NCI-H1417 (cell line): ENCODE measurements at regions not wholly inside any gene's neighbourhood (a gene's known extent, or its start where the extent isn't known, plus 50 kb on each side); places are given as distances from the start of the nearest gene placed in this dataset.

Experiments
- DNase-seq, 3 experiments: peaks; one replicate each; lab custom pipeline; 2025; lab: John Stamatoyannopoulos, UW

DNA sequence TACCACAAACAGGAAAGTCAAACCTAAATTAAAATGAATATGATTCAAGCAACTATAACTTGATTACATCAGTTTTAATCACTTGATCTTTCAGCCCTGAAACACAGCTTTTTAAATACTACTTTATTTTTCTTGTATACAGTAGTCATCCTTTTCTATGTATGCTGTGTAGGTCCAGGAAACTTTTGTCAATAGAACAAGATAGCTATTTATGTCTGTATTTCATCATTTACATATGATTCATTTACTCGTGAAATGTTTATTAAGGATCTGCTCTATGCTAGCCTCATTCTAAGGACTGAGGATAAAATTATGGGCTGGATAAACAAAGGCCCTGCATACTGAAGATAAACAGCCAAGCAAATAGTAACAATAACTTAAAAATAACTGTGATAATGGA is 930.2 kb downstream of the TFAP2A start:
- DNase-seq, result no peak

DNA sequence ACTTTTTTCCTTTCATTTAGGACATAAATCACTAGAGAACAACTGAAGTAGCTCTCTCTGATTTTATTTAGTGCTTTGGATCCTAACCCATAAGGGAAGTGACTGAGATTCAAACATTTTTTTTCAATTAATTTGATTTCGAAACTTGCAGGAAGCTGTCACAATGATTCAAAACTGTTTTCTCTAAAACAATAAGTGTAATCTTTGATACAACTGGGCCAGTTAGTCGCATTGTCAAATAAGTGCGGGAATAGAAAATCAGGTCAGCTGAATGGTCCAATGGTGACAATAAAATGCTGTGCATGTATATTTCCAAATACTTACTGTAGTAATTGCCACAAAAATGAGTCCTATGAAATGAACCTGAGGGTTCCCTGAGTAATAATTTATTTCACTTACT is 930.8 kb downstream of the TFAP2A start:
- DNase-seq, result no peak

DNA sequence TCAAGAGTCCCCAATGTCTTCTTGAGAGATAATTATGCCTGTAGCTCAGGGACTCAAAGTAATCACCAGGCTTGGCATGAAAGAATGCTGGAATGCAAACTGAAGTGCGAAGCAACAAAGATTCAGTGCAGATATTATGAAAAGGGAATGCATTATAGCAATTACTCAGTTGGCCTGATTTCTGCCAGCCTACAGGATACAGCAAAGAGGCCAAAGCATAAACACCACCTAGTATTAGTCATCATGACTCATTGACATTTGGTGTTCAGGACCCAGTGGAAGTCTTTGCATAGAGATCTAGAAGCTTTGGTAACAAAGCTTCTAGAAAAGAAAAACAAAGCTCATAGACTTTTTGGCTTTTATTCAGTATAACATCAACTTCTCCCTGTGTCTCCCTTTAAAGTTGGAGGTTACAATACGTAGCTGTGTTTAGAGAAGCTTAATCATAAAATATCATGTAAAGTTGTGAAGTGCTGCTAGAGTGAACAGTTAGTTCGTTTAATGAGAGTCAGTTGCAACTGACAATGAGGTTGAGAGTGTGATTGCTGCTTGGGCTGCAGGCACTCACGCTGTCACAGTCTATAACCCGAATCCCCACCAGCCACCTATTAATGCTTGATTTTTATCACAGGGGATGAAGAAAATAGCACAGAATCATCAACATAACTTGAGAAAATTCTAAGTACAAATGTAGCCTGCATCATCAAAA is 932.7 kb downstream of the TFAP2A start:
- no peak for DNase-seq

DNA sequence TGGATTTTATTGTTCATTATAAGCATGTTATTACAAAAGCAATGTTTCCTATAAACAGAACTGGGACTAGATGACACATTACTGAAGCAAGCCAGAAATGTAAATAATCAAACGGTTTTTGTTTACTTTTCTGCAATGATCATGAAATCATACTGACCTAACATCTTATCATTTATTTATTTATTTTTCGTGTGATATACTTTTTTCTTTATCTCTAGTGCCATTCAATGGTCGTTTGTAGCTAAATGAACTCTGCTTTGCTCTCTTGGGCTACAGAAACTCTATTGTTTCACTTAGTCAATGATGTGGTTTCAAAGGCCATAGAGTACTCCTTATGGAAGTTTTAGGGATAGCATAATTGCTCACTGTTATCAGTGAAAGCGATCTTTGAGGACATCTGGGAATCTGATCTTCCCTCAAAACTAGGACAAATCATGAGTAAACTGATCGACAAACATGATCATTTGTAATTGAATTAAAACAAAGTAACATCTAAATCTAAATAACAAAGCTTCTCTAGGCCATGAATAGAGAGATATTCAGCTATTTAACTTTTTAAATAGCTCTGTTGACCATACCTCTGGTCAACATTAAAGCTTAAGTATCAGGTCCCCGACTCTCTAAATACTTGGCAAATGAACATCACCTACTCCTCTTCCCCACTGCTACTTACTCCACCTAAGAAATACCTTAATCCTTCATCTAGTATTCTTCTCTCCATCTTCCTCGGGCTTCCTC is 933.4 kb downstream of the TFAP2A start:
- DNase-seq, result no peak

DNA sequence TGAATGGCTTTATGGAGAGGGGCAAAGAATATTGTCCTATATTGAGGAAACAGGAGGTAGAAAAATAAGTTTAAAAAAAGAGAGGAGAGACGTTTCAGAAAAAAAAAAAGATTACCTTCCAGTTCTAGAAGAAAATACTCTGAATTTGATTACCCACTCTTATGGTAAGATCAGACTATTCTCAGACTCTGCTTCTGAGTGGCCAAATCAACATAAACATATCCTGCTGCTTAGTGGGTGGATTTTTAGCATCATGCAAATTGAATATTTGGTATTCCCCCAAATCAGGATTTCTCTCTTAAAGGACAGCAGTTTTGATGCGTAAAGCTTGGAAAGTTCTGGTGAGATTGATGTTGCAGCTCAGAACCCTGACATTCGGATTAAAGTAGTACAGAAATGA is 946.6 kb downstream of the TFAP2A start:
- no peak for DNase-seq

DNA sequence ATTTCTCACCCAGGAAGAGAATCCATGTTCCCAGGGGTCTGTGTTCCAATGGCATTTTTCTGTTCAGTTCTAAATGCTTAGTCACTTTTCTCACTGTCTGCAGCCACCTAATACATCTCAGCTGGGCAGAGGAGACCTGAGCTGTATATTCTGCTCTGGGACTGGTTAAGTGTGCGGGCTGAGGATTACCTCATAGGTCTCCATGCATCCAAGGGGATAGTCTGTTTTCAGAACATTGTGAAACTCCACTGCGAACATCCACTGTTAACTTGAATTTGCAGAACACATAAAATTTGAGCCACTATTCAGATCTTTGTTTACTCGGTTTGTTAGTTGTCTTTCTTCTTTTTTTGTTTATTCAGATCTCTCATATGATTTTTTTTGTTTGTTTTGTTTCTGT is 947.1 kb downstream of the TFAP2A start:
- peak in 1 of 3 experiments; percentile 5 for DNase-seq

DNA sequence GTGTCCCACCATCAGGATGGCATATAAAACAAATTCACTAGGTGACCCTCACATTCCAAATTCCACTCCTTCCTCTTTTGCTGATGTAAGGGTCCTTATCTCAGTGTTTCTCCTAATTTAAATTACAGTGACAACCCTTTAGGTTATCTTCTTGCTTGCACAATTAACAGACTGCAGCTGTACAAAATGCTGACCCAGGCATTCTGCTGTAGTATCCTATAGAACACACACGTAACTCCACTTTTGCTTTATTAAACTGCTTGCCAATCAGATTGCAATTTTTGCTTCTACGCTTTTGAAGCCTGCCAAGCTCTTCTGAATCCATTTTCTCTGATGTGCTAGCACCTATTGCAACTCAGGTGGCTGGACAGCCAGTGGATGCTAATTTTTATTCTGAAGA is 950.3 kb downstream of the TFAP2A start:
- DNase-seq, result no peak

DNA sequence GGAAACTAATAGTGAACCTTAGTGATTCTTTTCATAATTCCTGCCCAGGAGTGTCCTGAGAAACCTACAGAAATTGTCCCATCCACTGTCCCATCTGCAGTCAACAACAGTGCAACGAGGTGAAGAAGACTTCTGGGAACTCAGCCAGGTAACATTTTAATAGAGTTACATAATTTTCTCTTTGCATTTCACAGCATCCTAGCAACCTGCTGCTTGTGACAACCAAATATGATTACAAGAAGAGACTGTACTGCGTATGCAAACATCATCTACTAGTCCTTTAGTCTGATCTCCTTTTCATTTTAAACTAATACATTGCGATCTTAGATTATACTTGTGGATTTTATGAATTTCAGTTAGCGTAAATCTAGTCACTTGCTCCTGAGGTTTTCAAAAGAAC is 951.6 kb downstream of the TFAP2A start:
- no peak for DNase-seq

DNA sequence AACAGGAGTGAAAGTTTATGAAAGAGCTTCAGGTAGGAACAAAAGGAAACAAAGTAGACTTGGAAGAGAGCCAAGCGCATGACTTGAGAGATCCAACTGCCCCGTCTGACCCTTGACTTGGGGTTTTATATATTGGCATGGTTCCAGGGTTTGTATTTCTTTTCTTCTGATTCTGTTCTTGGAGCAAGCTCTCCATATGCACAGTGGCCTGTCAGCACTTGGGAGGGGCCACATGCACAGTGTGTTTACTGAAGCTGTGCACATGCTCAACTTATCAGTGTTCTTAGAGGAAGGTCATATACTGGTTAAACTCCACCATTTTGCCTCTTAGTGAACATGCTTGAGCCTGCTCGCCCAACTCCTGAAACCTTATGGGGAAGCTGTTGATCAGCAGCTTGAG is 953.7 kb downstream of the TFAP2A start:
- DNase-seq, result no peak

DNA sequence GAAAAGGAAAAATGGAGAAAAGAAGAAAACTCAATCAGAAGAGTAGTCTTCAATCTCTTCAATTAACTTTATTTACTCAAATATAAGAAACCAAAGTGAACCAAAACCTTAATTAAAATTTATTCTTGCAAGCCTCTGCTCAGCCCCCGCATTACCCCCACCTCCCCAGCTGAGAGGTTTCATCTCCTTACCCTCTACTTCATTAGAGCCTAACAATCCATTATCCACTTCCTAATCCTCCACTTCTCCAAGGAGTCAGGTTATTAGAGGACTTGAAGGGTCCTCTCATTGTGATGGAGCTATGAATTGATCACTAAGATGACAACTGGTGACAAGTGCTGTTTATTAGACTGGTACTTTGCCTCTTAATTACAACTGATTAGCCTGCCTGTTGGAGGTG is 956.5 kb downstream of the TFAP2A start:
- DNase-seq, result peak in 1 of 3 experiments; percentile 58

DNA sequence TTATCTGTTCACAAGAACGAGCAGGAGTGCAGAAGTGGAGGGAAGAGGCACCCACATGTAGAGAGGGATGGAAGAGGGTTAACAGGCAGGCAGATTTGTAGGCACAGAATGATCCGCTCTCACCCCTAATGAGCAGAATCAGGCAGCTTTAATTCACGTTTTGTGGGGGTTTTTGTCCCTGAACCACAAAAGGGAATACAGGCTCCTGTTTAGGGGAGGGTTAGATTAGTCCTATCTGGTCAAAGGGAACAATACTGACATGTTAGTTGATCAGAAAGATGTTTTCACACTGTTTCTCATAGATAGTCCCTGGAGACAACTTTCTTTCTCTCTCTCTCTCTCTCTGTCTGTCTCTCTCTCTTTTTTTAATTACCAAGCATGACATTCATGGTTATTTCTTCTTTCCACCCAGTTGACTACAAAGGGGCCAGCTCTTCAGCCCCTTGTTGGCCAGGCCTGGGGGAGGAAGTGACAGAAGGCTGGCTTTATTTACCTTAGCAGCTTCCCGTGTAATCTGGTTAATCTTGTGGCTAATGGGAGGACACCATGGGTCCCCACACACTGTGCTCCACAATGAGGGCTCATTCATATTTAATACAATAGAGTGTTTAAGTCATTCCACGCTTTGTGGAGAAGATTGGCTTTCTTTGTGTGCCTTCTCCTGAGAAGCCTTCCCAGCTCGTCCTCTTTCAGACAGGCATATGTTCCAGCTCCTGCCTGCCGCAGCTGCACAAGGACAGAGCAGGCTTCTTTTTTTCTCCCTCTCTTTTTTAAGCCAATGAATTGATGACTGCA is 958.8 kb downstream of the TFAP2A start:
- DNase-seq, result peak; percentile 24 to 56 (median 54)

DNA sequence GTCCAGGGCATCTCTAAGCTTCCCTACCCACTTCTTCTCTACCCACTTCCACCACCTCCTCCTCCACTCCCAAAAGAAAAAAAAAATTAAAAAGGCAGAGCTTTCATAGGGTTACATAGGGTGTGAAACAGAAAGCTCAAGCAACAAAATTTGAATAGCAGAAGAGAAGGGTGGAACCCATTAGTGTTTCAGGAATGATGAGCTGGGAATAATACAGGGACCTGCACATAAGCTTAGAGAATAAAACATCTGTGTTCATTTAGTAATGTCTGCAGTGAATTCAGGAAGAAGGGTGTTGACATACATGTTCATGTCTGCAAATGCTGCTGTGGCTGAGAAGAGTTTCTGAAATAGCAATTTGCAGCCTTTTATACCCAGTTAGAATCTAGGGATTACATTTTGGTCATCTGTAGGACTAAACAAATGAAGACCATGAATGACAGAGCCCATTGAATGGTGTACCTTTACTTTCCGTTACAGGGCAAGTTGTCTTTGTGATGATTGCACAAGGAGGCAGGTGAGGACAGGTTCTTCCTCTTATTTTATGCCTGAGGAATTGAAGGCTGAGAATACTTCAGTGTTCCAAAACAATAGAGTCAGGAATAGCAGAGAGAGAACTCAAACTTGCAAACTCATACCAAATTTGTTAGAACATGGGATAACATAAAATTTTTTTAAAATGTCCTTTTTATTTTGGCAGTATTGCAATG is 975.1 kb downstream of the TFAP2A start:
- DNase-seq, result no peak

DNA sequence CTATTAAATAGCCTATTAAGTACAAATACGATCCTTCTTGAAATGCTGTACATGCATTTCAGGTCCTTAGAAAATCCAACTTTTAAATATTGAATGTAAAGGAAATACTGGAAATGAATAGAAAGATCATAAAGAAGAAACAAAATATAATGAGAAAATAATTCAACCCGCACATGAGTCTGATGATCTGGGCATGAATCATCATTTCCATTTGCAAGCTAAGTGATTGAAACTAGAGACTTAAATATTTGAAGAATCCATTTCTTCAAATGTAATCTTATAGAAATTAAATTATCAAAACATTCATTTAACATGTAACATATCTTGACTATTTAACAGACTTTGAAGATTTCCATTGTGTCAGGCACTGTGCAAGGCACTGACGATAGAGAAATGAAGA is 977.0 kb downstream of the TFAP2A start:
- DNase-seq, result no peak

DNA sequence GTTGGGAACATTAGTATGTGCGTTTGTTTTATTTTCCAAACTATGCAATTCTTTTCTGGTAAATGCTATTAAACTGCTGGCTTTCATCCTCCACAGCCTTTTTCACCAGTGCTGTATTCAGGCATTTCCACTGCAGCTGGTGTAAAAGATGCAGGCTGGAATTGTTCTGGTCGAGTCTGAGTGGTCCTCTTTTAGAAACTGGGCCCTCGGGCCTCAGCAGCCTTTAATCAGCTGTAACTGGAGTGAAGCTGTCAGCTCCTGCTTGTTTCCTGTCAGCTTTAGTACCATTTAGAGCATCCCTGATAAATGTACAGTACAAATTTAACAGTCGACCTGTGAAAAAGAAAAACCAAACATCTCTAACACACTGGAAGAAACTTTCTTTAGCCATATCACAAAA is 979.6 kb downstream of the TFAP2A start:
- no peak for DNase-seq

DNA sequence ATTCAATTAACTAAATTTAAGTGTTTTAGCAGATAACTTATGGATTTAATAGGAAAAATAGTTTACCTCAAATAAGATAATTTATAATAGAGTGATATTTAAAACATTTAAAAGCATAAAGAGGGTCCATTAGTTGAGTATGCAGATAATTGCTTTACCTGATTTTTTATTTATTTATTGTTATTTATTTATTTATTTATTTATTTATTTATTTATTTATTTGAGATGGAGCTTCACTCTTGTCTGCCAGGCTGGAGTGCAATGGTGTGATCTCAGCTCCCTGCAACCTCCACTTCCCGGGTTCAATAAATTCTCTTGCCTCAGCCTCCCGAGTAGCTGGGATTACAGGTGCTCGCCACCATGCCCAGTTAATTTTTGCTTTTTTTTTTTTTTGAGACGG is 982.9 kb downstream of the TFAP2A start:
- no peak for DNase-seq

DNA sequence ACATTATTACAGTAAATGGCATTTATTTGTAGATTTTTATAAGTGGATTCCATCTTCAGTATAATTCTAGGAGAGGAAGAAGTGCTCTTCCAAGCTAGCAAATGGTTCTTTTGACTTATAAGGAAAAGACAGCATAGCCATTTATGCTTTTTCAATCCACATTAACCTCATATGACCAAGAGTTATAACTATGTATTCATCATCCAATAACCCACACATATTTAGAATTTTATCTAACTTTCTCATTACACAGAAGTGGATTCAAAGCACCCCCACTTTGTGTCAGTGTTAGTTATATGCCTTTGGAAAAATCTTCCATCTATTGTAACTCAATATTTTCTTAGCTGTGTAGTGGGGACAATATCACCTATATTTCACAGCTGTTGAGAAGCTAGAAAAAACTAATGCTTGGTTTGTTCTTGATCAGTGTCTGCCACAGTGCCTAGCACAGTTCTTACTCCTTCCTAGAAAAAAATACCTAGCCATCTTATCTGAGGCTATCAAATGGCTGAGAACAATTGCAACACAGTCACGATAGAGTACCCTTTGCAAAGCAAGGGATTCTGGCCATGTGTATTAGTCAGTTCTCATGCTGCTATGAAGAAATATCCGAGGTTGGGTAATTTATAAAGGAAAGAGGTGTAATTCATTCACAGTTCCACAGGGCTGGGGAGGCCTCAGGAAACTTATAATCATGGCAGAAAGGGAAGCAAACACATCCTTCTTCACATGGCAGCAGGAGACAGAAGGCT is 986.3 kb downstream of the TFAP2A start:
- no peak for DNase-seq

DNA sequence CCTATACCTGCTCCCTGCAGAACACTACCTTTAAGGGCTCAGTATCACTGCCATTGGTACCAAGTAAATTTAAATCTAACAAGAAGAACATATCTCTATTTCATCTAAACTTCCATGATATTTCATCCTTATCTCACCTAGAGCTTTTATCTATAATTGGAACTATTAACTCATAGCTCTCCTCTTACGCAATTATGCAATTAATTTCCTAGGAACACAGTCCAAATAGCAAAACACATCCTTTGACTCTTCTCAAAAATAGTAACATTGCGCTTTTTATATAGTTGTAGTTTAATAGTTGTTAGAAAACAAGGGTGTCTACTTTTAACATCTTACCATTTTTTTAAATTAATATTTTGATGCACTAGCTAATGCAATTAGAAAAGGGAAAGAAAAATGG is 986.8 kb upstream of the SLC35B3 start:
- DNase-seq, result no peak

DNA sequence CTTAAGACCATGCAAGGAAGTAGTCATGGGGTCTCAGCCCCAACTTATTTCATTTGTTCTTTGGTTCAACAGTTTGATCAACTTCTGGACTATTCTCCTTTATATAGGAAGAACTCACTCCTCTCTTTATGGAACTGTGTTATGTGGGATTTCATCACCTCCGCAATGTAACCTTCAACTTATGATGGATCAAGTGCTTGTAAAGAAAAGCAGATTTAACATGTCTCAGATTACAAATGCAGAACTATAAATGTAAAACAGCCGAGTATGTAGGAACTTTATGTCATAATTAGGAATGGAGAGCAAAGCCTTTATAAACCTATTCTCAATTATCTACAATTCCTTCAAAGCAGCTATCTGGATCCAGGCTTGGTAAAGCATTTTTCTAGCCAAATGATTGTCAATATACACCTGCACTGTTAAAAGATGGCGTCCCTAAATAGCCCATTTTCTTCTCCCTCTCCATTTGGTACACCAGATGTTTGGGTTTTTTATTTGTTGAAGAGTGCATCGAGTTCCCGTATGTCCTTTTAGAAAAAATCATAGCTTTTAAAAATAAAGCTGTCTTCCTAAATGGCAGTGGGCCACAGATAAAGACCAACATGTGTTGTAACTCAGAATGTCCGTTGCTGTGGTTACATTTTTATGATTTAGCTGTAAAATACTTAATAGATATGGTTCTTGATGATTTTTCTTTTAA is 985.1 kb upstream of the SLC35B3 start:
- no peak for DNase-seq

DNA sequence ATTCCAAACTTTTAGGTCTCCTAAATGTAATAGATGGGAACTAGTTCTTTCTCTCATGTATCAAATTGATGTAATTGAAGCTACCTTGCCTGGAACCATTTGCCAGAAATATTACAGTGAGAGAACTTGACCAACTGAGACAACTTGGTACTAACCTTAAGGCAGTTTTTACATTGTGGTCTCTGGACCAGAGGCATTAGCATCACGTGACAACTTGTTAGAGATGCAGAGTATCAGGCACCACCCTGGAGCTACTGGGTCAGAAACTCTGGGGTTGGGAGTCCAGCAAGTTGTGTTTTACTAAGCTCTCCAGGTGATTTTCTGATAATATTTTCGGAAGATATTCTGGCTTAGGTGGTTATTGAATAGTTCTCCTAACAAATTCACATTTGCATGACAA is 982.1 kb upstream of the SLC35B3 start:
- no peak for DNase-seq

DNA sequence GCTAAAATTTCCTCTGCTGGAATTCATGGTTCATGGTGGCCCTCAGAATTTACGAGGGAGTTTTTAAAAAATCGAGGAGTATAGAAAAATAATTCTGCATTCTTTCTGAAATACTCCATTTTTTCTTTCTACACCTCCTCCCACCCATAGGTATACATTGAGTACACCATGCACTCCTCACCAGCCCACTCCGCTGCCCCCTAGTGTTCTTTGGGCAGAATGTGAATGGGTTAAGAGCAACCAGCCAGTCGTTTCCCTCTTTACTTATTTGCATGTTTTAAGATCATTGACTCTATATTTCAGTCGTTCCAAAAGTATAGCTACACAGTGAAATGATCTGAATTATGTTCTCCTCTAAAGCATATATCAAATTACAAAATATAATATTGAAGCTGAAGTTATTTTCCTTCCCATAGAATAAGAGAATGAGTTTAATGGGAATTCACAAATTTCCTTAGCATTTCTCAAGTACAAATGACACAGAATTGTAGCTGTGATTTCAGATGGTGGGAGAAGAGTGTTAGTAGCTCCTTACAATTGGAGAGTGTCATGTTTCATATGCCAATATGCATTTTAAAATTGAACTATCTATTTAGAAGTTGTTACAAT is 977.7 kb upstream of the SLC35B3 start:
- DNase-seq, result peak; percentile 42 to 68 (median 51)

DNA sequence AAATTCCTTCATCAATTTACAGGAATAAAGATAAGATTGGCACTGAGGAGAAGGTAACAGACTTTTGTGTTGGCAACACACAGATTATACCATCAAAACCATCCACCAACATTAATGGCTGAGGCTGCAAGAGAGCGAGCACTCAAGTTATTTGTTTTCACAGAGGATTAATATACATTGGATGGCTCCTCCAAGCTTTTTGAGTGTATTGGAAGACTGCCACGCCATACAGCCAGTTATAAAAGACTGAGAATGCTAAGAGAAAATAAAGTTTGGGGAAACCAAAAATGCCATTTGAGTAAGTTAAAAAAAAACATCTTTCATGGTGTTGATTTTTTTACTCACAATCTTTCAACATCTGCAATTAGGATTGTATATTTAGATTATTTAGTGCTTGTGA is 973.8 kb upstream of the SLC35B3 start:
- DNase-seq, result no peak
